ENCODE measurements at regions not wholly inside any gene's neighbourhood (a gene's known extent, or its start where the extent isn't known, plus 50 kb on each side); places are given as distances from the start of the nearest gene placed in this dataset.
"Not testable (repeated sequence)": the region's sequence is repeated elsewhere in the genome, so short reads cannot be mapped to it uniquely, and the experiment has no call there.

DNA sequence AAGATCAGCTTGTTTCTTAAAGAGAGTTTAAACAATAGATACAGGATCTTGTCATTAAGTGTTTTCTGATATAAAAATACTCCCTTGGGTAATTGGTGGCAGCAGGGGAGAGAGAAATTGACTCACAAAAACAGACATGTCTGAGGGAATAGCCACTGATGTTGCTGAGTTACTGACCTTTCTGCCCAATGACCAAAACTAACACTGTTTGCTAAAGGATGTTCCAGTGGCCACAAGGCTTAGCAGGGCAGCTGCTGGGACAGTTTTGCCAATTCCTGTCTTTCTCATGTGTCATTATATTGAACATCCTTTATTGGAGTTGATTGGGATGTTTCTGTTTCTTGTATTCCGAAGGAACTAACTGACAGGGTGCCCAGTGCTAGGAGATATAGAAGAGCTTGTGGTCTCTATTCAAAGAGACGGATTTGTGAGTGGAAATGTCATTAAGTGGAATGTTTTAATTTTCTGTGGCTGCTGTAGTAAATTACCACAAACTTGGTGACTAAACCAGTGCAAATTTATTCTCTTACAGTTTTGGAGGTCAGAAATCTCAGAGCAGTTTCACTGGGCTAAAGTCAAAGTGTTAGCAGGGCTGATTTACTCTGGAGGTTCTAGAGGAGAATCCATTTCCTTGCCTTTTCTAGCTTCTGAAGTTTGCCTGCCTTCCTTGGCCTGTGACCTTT lies 124.8 kb upstream of the RMDN2 start:
- no peak overlapping the region for H3K4me3 ChIP-seq (ENCODE audit: low read depth, low read length)
- TF ChIP-seq, protein P1, sequence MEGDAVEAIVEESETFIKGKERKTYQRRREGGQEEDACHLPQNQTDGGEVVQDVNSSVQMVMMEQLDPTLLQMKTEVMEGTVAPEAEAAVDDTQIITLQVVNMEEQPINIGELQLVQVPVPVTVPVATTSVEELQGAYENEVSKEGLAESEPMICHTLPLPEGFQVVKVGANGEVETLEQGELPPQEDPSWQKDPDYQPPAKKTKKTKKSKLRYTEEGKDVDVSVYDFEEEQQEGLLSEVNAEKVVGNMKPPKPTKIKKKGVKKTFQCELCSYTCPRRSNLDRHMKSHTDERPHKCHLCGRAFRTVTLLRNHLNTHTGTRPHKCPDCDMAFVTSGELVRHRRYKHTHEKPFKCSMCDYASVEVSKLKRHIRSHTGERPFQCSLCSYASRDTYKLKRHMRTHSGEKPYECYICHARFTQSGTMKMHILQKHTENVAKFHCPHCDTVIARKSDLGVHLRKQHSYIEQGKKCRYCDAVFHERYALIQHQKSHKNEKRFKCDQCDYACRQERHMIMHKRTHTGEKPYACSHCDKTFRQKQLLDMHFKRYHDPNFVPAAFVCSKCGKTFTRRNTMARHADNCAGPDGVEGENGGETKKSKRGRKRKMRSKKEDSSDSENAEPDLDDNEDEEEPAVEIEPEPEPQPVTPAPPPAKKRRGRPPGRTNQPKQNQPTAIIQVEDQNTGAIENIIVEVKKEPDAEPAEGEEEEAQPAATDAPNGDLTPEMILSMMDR (IDR thresholded peaks at IDR 0.05; ENCODE audit: insufficient read depth, low read length), result no peak
- no peak for DNase-seq (ENCODE audit: low read depth)

DNA sequence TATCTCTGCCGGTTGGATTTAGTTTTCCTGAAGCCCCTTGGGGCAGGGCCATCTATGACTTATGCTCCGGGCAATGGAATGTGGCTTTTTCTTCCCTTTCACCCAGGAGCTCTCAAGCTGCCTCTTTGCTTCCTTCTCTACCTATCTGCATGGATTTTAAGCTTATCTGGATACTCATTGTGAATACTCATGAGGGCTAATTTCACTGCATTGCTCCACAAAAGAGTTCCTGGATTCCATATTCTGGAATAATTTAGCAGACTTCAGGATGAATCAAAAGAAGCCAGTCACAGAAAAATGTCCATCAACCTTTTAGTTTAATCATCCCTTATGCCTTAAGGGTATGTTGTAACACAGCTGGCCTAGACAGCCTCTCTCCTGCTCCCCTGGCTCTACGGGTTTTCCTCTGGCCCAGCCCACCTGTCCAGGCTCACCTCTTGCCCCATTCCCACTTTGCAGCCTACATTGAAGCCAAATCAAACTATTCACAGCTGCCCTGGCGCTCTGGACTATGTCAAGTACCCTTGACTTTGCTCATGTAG lies 122.8 kb upstream of the RMDN2 start:
- no peak overlapping the region for H3K4me3 ChIP-seq (ENCODE audit: low read depth, low read length)
- DNase-seq (ENCODE audit: low read depth), result peak; percentile 43
- TF ChIP-seq, protein P1 (IDR thresholded peaks at IDR 0.05; ENCODE audit: insufficient read depth, low read length), result no peak

DNA sequence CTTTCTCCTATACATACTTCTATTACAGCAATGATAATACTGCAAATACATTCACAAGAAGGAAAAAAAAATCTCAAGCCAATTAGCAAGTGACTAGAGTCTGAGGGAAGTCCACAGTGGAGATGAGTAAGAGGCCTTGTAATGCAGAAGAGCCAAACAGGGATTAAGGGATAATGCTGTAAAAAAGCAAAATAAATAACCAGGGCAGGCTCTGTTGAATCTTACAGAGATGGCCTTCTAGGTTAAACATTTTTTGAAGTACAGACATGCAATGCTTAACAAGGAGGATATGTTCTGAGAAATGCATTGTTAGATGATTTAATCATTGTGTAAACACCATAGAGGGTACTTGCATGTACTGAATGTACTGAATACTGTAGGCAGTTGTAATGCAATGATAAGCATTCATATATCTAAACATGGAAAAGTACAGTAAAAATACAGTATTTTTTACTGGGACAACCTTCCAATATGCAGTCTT lies 122.1 kb upstream of the RMDN2 start:
- TF ChIP-seq, protein P1 (IDR thresholded peaks at IDR 0.05; ENCODE audit: insufficient read depth, low read length), result no peak
- H3K4me3 ChIP-seq (ENCODE audit: low read depth, low read length), result no peak overlapping the region
- peak; percentile 79 for DNase-seq (ENCODE audit: low read depth)

DNA sequence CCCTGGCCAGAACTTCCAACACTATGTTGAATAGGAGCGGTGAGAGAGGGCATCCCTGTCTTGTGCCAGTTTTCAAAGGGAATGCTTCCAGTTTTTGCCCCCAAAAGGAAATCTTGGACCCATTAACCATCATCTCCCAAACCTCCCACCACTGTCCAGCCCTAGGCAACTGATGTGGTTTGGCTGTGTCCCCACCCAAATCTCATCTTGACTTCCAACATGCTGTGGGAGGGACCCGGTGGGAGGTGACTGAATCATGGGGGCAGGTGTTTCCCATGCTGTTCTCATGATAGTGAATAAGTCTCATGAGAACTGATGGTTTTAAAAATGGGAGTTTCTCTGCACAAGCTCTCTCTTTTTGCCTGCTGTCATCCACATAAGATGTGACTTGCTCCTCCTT lies 119.1 kb upstream of the RMDN2 start:
- DNase-seq (ENCODE audit: low read depth); H3K4me3 ChIP-seq (ENCODE audit: low read depth, low read length): not testable (repeated sequence)

DNA sequence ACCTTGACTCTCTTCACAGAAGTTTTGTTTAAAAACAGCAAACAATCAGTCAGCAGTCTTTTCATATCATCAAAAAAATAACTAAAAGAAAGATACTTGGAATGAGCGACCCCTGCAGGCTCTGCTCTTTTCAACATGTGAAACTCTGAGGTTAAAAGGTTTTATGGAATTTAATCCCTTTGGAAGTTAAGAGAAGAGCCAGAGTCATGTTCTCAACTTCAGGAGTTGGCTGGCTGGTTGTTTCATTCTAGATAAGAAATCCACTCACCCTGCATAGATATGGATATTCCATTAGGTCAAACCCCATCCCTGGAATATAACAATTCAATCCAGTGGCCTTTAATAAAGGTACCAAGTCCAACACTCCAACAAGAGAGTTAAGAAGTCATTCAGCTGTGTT lies 115.6 kb upstream of the RMDN2 start:
- DNase-seq (ENCODE audit: low read depth), result peak; percentile 86
- H3K4me3 ChIP-seq (ENCODE audit: low read depth, low read length), result no peak overlapping the region
- TF ChIP-seq, protein P1 (IDR thresholded peaks at IDR 0.05; ENCODE audit: insufficient read depth, low read length), result peak; percentile 66

DNA sequence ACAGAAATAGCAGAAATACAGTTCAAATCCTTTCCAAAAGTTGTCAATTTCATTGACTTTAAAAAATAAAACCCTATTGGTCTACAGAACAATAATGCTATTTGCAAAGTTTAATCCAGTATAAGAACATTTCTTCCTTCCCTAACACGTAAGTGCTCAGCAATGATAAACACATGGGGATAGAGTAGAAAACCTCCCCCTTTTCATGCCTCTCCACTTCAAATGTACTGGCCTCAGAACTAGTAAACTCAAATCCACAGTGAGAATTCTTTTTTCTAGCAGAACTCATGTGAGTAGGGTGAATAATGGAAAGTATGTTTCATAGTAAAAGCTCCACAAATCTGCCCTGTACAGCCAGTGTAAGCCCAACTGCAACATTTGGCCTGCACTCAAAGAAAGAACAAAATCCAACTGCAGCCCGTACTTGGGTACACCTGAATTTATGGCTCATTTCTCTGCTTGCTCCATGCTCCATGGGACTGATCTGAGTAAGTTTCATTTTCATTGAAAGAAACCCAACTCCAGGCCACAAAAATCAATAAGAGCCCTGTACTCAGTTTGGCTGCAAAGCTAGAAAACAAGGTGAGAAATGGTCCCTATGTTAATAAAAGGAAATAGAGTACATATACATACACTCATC lies 115.0 kb upstream of the RMDN2 start:
- H3K4me3 ChIP-seq (ENCODE audit: low read depth, low read length), result no peak overlapping the region
- TF ChIP-seq, protein P1 (IDR thresholded peaks at IDR 0.05; ENCODE audit: insufficient read depth, low read length), result no peak
- no peak for DNase-seq (ENCODE audit: low read depth)

DNA sequence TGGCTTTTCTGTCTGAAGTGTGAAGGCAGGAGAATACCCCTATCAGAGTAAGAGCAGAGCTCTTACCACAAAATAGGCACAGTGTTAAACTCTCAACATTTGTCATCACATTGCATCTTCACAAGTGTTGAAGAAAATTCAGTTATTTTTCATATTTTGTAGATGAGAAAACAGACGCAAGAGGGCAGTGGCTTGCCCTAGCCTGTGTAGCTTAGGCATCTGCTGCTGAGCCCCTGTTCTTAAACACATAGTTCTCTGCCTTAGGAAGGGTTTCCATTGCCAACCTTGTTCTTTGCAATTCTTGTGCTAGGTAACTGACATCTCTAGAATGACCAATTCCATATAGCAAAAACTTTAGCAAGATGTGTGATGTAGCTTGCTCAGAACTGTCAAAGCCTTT lies 112.7 kb upstream of the RMDN2 start:
- peak; percentile 51 for DNase-seq (ENCODE audit: low read depth)
- no peak overlapping the region for H3K4me3 ChIP-seq (ENCODE audit: low read depth, low read length)
- TF ChIP-seq, protein P1 (IDR thresholded peaks at IDR 0.05; ENCODE audit: insufficient read depth, low read length), result peak; percentile 37
